ENCODE measurements at regions not wholly inside any gene's neighbourhood (a gene's known extent, or its start where the extent isn't known, plus 50 kb on each side); places are given as distances from the start of the nearest gene placed in this dataset.

GRCh38 chr1:118243269-118243668, 58.2 kb upstream of the SPAG17 start:
- Histone ChIP-seq H3K36me3 (ENCODE audit: control insufficient read depth in 4 of 4, insufficient read depth in 4 of 4, low read length in 3 of 4) (no peaks in the 10 kb centered on the region), H3K9me3 (ENCODE audit: control extremely low read depth in 1 of 5, control insufficient read depth in 4 of 5, insufficient read depth in 2 of 5, low read depth in 1 of 5, low read length in 4 of 5) (peaks cover 0 to 9% (median 3%) of the 10 kb centered on the region in 5 experiments), H3K4me3 (ENCODE audit: control insufficient read depth in 1 of 7, extremely low read depth in 1 of 7, insufficient read depth in 4 of 7, low read depth in 2 of 7, low read length in 6 of 7) (no peak overlapping the region), H3K4me1 (ENCODE audit: control extremely low read depth in 1 of 4, control insufficient read depth in 4 of 4, insufficient read depth in 4 of 4, low read length in 3 of 4) (peaks cover 0 to 2% (median 0%) of the 10 kb centered on the region in 4 experiments), H3K27ac (ENCODE audit: insufficient read depth in 1 of 2, low read depth in 1 of 2, low read length in 2 of 2, poor library complexity in 1 of 2, severe bottlenecking in 2 of 2) (no peak overlapping the region), H3K27me3 (replicated peaks in 2 of 5; ENCODE audit: control insufficient read depth in 4 of 5, insufficient read depth in 5 of 5, low read length in 4 of 5) (no peaks in the 10 kb centered on the region)
- 91% methylated on average over 2 of the region's 4 CpGs for WGBS (ENCODE audit: insufficient coverage)
- no peak for DNase-seq
- ChIA-PET POLR2A (no interaction called here), CTCF (no interaction called here)

Data from common myeloid progenitor, CD34-positive (primary cell).